BJ (cell line): ENCODE measurements at regions not wholly inside any gene's neighbourhood (a gene's known extent, or its start where the extent isn't known, plus 50 kb on each side); places are given as distances from the start of the nearest gene placed in this dataset.

Experiments used
- CTCF ChIA-PET: fragments of 350-600 bp; formaldehyde crosslinking; extraction: SDS; loops from one replicate; lab custom pipeline; 2021; ENCODE audit warnings: antibody characterized with exemption, inconsistent platforms; lab: Yijun Ruan, JAX
- POLR2A ChIA-PET: fragments of 300-600 bp; sonication (Branson Sonifier 250); formaldehyde crosslinking; extraction: SDS; loops from one replicate; lab custom pipeline; 2021; ENCODE audit warnings: antibody characterized with exemption; lab: Charles Lee
- DNase-seq: peaks from one replicate; pipeline ENCODE4 v3.0.0-alpha.2; 2011; ENCODE audit warnings: low read depth
- H3K27me3 ChIP-seq: 2 replicates; pipeline ENCODE4 v1.6.0; 2011; ENCODE audit warnings: low read length; ENCODE audit not compliant: control insufficient read depth, insufficient read depth
- H3K36me3 ChIP-seq: 2 replicates; pipeline ENCODE4 v1.5.1; 2011; ENCODE audit warnings: low read length; ENCODE audit not compliant: control insufficient read depth, insufficient read depth
- H3K4me3 ChIP-seq: 2 replicates; pipeline ENCODE4 v1.5.1; 2011; ENCODE audit warnings: low read depth, mild to moderate bottlenecking, control low read depth, low read length
- TF ChIP-seq, protein P1 (sequence below): IDR thresholded peaks from 2 replicates; pipeline ENCODE4 v1.5.1; 2011; ENCODE audit warnings: low read depth, mild to moderate bottlenecking, control low read depth, inconsistent platforms, low read length, moderate library complexity; ENCODE audit not compliant: insufficient read depth

DNA sequence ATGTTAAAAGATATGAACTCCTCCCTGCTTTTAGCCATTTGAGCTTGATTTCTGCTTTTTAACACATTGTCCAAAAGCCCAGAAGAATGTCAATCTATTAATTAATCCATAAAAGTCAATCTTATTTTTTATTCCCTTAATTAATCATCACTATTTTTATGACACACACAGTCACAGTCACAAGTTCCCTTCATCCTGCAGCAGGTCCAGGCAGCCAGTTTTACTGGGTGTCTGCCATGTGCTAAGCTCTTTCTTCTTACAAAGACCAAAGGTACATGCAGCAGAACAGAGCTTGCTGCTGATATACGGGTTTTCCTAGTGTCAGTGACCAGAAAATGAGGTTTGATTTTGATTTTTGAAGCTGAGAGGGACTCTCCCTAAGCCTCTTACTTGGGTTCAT, 53.3 kb upstream of the SLC22A23 start:
- no peak overlapping the region for H3K4me3 ChIP-seq
- H3K27me3 ChIP-seq: peaks cover 12% of the 10 kb centered on the region
- ChIA-PET POLR2A (no interaction called here), CTCF (interaction anchor here (1.1 to 1.3 kb wide), 2 partner anchors 8 to 10 kb away, joined by 3 to 5 read pairs; no protein-coding TSS in a partner anchor)
- no peaks in the 10 kb centered on the region for H3K36me3 ChIP-seq
- TF ChIP-seq, protein P1, sequence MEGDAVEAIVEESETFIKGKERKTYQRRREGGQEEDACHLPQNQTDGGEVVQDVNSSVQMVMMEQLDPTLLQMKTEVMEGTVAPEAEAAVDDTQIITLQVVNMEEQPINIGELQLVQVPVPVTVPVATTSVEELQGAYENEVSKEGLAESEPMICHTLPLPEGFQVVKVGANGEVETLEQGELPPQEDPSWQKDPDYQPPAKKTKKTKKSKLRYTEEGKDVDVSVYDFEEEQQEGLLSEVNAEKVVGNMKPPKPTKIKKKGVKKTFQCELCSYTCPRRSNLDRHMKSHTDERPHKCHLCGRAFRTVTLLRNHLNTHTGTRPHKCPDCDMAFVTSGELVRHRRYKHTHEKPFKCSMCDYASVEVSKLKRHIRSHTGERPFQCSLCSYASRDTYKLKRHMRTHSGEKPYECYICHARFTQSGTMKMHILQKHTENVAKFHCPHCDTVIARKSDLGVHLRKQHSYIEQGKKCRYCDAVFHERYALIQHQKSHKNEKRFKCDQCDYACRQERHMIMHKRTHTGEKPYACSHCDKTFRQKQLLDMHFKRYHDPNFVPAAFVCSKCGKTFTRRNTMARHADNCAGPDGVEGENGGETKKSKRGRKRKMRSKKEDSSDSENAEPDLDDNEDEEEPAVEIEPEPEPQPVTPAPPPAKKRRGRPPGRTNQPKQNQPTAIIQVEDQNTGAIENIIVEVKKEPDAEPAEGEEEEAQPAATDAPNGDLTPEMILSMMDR: no peak
- DNase-seq: no peak

DNA sequence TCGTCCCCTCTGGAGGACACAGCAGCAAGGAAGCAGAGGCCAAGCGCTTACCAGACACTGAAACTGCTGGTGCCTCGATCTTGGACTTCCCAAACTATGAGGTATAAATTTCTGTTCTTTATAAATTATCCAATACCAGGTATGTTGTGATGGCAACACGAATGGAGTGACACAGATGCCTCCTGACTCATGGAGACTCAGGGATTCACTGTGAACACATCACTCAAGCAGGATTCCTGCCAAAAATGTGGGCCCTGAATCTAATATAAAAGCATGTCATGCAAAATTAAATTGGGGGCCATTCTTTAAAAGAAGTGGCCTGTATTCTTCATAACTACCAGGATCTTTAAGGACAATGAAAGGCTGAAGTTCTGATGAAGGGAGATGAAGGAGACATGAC, 52.5 kb upstream of the SLC22A23 start:
- no peak for DNase-seq
- H3K36me3 ChIP-seq: no peaks in the 10 kb centered on the region

DNA sequence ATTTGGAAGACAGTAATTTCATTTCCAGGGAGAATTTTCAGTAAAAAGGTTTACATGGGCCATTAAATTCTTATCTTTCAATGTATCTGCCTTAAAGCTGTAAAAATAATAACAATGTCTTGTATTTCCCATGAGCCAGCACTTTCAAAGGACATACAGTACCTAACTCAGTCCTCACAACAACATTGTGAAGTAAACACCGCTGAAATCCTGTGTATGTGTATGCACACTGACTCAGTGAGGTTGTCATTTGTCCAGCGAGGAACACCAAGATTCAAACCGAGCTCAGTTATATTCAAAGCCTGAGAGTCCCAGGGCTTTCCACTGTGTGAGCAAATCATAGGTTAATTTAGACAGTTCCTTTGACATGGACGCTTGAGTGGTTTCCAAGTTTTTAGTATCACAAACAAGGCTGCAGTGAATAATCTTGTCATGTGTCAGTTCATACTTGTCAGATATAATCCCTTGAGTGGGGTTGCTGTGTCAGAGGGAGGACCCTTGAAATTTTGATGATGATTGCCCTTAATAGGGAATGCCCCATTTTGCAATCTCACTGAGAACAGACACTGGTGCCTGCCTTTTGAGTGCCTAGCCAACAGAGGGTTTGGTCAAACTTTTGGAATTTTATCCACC, 50.0 kb upstream of the SLC22A23 start:
- Histone ChIP-seq H3K27me3 (peaks cover 16% of the 10 kb centered on the region), H3K4me3 (no peak overlapping the region), H3K36me3 (no peaks in the 10 kb centered on the region)
- TF ChIP-seq, protein P1: no peak
- ChIA-PET POLR2A (no interaction called here), CTCF (no interaction called here)
- DNase-seq: no peak

More for the DNA sequence above, 52.5 kb upstream of the SLC22A23 start:
- ChIA-PET POLR2A (no interaction called here), CTCF (interaction anchor here (1.1 to 1.3 kb wide), 2 partner anchors 9 to 11 kb away, joined by 3 to 5 read pairs; no protein-coding TSS in a partner anchor)
- TF ChIP-seq, protein P1: no peak
- H3K27me3 ChIP-seq: peaks cover 8% of the 10 kb centered on the region
- no peak overlapping the region for H3K4me3 ChIP-seq
